DMS114 treated with DMSO at 0.1 percent for 48 hours (cell line): ENCODE measurements at regions not wholly inside any gene's neighbourhood (a gene's known extent, or its start where the extent isn't known, plus 50 kb on each side); places are given as distances from the start of the nearest gene placed in this dataset.

Experiments used
- DNase-seq: peaks from one replicate; lab custom pipeline; 2025; ENCODE audit not compliant: unreplicated experiment; lab: John Stamatoyannopoulos, UW

DNA sequence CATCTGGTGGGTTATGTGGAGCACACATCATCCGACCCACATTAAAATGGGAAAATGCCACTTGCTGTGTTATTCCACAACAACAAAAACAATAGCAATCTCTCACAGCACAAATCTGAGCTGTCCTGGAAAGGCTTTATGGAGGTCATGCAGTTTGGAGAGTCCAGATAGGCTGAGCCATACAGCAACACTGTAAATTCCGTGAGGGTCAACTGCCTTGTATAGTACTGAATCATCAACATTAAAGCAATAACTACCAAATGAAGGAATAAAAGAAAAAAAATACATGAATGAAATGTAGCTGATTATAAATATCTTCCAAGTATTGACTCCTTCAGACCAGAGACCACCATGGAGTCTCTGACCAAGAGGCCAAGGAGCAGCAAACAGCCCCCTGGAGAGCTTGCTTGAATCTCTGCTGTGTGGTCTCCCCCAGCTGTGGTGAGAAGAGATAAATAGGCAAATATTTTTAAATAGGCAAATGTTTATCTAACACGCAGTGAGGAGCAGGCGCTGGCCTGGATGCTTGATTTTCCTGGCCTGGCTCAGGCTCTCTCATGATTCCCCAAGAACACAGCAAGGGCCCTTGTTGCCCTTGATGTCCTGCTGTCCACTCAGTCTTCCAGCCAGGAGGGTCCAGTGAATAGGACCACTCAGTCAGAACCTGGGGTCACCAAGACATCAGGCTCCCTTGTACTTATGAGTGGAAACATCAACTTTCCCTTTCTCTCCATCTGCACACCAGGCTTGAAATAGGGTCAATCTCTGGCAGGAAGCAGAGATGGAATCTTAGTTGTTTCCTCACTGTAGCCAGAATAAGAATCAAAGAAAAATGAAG, 1021.3 kb downstream of the XPNPEP1 start:
- no peak for DNase-seq

DNA sequence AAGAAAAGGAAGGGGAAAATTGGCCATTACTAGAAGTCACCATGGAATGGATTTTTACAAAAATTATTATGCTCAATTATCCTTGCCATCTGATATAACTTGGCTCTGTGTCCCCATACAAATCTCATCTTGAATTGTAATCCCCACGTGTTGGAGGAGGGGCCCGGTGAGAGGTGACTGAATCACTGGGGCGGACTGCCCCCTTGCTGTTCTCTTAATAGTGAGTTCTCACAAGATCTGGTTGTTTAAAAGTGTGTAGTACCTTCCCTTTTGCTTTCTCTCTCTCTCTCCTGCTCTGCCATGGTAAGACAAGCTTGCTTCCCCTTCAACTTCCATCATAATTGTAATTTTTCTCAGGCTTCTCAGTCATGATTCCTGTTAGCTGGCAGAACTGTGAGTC, 1023.6 kb downstream of the XPNPEP1 start:
- DNase-seq, result no peak

DNA sequence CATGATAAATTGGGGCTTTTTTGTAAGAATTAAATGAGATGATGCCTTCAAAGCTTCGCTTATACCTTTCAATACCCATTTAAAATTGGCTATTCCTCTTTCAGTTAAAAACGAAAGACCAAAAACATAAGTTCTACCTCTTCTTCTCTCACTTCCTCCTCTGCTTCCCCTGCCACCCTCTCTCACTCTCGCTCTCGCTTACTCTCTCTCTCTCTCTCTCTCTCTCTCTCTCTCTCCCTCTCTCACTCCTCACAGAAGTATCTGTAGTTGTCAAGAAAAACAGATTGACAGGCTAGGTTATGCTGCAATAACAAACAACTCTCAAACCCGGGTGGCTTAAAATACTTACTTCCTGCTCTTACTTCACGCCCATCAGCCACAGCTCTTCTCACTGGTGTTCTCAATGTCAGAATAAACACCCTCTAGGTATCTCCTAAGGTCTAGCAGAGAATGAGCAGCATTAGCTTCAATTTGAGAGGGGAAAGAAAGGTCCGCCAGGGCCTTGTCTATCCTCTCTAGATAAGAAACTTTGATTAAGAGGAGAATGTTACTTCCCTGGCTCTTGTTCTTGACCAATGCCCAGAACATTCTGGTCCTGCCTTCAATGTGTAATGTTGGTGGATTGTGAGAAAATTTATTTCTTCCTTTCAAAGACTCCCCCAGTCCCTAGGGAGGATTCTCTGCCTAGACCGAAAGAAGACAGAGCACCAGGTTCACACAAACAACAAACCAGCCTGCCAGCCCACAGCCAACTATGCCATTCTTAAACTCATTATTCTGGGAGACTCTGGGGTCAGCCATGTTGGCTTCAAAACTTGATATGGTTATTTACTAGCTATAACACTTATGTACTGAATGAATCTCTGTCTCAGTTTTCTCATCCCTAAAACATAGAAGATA, 1028.7 kb downstream of the XPNPEP1 start:
- no peak for DNase-seq

DNA sequence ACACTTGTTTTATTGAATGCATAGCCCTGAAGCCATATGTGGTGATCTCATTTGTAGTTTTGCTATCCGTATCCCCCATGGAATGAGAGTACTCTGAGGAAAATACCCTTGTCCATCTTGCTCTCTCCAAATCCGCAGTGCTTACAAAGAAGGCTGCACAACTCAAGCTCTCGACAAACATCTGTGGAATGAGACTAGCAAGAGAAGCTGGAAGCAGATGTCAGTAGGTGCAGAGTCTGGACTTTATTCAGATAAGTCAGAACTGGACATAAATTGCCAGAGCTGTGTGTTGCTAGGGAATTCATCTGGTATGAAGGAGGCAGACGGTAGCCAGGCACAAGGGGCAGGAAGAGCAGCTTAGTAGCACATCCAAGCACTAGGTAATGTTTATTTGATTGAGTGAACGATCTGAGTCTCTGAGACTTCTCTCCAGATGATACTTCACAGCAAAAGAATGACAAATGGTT, 1046.2 kb downstream of the XPNPEP1 start:
- no peak for DNase-seq

DNA sequence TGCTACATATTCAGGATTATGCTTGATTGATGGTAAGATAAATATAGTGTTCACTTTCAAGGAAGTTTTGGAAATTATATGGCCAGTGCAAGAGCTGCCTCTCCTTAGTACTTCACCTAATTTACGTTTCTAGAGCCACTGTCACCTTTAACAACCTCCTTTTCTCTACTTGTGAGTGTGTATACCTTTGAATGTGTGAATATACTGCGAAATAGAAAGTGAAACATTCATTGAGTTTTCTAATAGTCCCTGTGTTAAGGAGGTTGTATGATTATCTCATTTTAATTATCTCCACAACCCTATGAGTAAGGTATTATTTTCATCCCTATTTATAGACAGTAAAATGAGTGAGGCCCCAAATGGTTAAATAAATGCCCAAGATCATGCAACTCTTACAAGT, 1050.5 kb downstream of the XPNPEP1 start:
- DNase-seq, result no peak

DNA sequence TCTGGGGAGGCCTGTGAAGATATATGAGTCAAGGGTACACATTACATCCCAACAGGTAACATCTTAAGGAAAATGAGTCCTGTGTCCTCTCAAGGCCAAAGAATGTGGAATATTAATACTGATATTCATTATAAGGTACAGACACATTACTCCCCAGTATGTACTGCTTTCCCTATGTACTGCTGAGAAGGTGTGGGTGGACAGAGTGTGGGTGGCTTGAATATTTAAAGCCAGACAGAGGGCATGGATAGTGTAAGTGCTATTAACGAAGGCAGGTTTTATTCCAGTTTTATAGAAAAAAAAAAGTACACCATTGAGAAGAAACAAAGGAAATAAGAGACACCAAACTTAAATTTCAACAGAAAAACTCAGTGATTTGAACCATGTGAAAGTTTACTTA, 1054.4 kb downstream of the XPNPEP1 start:
- no peak for DNase-seq

DNA sequence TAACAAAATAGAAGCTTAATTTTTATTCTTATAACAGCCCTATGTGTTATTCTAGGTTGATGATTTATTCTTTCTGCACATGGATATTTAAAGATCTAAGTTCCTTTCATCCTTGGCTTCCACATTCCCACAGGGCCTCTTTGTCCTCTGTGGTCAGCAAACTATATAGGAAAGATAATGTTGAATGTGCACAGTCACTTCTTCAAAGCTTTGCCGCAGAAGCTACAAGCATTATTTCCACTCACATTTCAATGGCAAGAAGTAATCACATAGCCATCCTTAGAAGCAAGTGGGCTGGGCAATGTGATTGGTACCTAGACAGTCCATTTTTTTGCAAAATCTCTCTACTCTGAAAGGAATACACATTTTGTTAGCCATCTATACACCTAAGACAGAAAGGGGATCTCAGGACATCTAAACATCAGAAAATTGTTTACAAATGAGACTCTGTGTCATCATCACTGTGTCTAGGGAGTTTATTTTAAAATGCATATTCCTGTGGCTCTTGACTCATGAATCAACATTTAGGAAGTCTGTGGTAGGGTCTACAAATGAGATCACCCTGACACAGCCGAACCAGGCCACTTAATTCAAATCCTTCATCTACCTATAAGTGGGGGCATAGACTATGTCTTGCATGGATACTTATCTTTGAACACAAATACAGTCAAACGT, 1060.5 kb downstream of the XPNPEP1 start:
- no peak for DNase-seq

DNA sequence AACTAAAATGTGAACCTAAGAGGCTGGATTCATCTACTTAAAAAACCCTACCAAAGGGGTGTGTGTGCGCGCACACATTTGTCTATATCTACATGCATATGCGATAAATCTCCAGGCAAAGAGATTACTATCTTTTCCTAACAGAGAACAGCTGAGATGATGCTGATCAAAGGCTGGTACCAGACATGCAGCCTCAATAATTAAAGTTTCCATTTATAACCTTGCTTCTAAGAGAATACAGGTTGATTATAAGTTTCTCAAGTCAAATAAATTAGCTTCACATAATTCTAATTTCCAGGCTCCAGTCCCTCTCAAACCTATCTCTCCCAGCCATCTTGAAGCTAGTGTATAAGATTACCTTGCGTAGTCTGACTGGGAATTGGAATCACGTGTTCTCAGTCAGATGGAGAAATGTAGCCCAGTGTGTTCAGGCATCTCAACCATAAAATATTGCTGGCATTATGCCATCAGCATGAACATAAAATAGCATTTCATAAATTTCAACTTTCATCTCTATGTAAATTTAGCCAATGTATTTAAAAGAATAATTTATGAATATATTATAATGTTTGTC, 1062.0 kb downstream of the XPNPEP1 start:
- DNase-seq, result no peak

DNA sequence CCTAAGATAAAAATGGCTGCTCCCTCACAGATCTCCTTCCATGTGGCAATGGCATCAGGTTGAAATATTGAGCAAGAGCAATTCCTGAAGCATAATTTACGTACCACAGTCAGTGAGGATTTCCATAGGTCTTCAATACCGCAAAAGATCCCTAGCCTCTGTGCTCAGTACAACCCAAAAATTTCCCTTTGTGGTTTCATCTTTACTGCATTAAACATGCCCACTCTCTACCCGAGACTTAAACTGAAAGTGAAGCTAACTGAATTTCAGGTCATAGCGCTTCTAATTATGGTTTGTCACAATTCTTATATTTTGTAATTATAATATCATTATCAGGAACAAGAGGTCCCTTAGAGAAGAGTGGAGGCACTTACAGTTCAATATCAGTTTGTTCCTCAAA, 1071.1 kb downstream of the XPNPEP1 start:
- DNase-seq, result no peak

DNA sequence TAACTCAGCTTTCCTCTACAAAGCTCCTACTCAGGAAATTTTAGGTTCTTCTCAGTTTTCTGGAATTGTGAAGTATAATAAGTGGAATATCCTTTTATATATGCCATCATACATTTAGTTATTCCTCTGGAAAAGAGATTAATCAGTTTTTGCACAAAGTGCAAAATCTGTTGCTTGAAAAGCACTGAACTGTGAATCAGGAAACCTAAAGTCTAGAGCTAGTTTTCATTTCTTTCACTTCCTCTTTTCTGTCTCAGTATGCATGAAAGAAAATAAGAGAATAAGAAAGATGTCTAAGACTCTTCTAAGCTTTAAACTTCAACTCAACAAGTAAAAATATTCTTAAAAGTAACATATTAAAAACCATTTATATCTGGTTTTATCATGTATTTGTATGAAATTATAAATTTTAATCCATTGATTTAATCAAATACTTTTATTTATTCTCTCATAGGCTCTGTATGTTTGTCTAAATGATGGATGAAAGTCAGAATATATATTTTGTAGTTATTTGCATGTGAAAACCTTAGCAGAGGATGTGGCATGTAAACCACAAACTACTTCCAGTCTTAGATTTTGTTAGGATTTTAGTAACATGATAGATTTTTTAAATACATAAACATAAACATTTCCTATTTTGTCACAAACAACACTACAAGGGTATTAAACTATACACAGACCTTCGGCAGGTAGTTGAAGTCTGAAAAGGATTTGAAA, 1073.0 kb downstream of the XPNPEP1 start:
- DNase-seq, result no peak

DNA sequence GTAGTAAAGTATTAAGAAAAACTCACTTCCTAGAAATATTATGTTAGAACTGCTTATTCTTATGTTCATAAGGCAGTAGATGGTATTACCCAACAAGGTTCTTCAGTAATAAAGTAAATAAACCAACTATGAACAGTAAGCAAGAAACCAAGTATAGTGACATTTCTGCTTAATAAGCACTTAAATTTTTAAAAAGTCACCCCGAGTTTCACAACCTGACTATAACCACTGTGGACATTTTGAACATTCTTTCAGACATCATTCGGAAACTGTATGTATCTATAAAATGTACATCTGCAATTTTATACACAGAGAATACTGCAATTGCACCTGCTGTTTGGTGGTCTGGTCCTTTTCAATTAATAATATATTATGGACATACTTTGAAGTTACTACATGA, 1073.6 kb downstream of the XPNPEP1 start:
- DNase-seq, result no peak

DNA sequence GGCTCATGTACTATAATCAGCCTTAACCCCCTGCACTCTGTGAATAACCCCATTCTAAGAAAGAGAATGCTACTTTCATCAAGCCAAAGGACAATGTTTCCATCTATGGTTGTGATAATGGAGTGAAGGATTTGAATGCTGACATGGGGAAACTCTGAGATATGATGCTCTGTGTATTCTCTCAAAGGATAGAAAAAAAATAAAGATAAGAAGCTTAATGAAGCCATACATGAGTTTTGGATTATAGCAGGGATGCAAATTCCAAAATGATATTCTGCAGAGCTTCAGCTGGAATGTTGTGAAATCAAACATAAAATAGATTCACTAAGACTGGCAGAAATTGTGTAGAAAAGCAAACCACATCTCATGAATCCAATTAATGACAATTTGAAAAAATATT, 1074.1 kb downstream of the XPNPEP1 start:
- DNase-seq, result no peak

DNA sequence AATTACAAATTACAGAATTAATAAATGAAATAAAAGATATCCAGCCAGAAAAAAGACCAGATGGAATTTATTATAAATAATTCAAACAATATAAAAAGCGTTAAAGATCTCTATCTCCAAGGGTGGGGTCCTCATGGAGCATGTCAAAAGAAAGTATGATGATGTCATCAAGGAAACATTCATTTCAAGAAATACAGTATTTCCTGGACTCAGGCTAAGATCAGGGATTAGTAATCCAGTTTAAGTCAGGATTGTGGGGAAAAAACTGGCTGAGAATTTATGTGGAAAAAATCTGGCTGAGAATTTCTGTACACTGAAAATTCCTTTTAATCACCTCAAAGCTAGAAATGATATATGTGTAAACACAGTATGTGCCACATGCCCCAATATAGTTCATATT, 1075.3 kb downstream of the XPNPEP1 start:
- DNase-seq, result no peak

DNA sequence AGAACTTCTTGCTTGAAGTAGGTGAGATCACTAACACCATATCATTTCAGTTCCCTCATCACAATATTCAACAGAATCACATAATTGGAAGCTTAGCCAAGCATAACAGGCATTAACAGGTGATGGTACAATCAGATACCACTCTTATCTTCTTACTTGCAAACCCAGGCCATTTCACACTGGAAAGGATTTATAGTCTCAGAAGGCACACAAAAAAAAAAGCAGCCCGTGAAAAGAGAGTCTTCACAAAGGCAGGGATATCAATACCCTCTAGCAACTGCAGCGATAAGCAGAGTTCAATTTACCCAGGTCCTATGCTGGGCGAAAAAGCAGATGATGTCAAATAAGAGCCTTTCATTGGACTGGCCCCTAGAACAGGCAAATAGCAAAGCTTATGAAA, 1082.4 kb downstream of the XPNPEP1 start:
- DNase-seq, result no peak

DNA sequence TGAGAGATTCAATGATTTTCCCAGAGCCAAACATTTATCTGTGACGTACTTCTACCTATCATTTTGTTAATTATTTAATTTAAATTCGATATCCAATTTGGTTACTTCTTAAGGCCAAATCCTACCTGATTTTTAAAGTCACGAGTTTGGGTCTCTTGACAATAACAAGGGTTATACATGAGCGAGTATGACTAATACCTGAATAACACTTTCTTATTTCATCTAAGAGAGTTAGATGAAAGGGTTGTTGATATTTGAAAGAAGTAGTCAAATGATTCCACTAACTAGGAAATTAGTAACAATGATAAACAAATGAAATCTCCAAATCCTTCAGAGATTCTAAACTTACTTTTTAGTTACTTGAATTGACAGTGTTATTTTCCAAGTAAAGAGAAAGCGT, 1086.9 kb downstream of the XPNPEP1 start:
- no peak for DNase-seq

DNA sequence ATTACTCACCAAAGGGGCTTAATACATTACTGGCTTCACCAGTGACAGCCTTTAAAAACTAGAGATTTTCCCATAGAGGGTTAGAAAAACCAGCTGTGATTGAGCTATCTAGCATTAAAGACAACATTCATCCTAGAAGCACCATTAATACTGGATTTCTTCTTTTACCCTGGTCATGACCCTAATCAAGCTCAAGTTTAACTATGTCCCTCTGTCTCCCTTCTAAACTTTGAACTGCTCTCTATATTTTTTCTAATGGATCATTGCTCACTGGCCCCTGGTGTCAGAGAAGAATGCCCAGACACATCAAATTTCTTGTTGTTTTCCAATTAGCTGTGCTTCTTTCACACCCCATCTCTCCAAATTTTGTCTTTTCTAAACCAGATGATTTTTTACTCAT, 1101.3 kb downstream of the XPNPEP1 start:
- DNase-seq, result no peak

DNA sequence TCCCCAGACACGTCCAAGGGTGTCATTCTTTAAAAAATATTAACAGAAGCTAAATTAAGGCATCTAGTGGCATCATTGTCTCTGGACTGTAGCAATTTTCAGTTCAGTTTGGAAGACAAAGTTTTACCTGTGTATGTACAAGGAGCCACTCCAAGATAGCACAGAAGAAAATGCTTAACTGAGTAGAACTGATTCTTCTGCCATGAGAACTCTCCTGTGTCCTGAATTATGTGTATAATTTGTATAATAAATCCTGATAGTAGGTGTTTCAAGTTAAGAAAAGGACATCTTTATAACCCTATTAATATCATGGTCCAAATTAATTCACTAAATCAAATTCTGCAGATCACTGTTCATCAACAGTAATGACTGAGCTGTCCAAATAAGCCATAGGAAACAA, 1104.0 kb downstream of the XPNPEP1 start:
- no peak for DNase-seq

DNA sequence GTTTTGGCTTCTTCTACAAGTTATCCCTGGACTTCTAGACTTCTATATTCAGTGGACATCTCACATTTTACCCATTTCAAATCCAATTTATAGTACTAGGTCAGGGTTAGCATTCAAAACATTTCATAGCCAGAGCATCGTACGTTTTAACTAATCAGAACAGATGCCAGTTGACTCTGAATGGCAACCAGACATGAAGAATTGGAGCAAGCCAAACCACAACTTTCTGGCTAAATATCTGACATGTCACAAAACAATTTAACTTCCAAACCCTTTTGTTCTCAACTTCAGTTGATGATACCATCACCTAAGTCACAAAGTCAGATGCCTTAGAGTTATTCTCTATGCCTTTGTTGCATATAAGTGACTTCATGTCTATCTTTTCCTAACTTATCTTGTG, 1105.7 kb downstream of the XPNPEP1 start:
- DNase-seq, result no peak

DNA sequence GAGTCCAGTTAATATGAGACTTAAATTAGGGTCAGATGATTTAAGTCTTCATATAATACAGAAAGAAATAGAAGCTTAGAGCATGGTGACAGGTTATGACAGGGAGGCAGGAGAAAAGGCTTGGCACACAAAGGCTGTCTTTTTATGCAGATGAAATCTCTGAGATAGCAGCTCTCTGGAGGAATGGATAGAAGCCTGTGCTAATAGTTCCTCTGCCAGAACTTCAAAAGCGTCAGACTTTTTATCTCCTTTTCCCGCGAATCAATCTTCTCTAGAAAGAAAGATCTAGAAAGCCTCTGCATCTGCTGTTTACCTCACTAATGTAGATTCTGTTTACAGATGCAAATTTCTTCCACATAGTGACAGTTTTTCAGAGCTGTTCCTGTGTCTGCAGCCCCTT, 1106.2 kb downstream of the XPNPEP1 start:
- no peak for DNase-seq

DNA sequence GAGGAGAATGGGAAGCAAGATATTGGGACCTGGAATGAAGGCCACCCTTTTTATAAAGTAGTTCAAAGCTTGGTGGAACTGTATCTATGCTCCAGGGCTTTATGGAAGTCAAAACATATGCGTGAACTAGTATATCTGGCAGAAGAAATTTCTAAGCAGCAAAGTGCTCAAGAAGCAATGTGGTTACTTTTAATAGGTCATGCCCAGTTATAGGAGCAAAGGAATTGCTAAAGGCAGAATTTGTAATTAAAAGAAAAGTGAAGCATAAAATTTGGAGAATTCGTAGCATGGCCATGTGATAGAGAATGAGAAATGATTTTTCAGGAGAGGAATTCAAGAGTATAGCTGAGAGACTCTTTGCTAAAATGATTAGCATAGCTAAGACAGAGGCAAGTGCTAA, 1110.4 kb downstream of the XPNPEP1 start:
- no peak for DNase-seq

DNA sequence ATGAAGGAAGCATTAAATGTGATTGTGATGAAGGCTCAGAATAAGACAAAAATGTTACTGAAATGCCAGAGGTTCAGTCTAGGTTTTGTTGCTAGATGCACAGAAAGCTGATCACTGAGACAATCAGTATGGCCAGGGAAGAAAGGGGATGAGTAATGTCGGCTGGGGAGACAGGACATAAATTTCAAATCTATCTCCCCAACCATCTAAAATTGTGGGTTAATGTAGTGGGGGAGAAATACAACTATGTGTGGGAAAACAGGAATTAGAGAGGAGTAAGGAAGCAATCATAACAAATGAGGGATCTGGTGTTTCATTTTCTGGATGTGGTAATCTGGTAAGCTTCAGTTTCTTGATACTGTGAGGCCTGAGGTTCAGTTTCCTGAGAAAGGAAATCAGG, 1111.0 kb downstream of the XPNPEP1 start:
- DNase-seq, result no peak
